GM20000 (cell line): ENCODE measurements at regions not wholly inside any gene's neighbourhood (a gene's known extent, or its start where the extent isn't known, plus 50 kb on each side); places are given as distances from the start of the nearest gene placed in this dataset.

Source experiments
- DNase-seq: peaks from one replicate; pipeline ENCODE4 v3.0.0; 2012; ENCODE audit warnings: low spot score
- TF ChIP-seq, protein P1 (sequence below): IDR thresholded peaks from 2 replicates; pipeline ENCODE4 v1.5.1; 2012; ENCODE audit warnings: mild to moderate bottlenecking, control low read depth; ENCODE audit errors: extremely low read depth, missing control alignments

DNA sequence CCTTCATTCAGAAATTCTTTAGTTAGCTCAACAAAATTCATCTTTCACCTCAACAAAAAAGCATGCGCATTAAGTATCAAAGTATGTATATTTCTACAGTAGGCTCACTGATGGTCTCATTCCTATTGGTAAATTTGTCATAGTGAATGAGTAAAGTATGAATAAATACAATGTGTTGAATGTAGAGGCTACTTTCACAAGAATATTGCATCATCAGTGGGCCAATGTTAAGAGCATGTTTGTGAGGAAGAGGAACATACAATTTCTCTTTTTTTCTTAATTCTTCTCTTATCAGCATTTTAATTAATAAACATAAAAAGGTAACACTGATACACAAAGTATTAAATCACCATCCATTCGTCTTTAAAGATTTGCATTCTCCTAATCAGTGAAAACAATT is 505.1 kb downstream of the CETN3 start:
- DNase-seq = no peak
- TF ChIP-seq, protein P1, sequence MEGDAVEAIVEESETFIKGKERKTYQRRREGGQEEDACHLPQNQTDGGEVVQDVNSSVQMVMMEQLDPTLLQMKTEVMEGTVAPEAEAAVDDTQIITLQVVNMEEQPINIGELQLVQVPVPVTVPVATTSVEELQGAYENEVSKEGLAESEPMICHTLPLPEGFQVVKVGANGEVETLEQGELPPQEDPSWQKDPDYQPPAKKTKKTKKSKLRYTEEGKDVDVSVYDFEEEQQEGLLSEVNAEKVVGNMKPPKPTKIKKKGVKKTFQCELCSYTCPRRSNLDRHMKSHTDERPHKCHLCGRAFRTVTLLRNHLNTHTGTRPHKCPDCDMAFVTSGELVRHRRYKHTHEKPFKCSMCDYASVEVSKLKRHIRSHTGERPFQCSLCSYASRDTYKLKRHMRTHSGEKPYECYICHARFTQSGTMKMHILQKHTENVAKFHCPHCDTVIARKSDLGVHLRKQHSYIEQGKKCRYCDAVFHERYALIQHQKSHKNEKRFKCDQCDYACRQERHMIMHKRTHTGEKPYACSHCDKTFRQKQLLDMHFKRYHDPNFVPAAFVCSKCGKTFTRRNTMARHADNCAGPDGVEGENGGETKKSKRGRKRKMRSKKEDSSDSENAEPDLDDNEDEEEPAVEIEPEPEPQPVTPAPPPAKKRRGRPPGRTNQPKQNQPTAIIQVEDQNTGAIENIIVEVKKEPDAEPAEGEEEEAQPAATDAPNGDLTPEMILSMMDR = no peak

DNA sequence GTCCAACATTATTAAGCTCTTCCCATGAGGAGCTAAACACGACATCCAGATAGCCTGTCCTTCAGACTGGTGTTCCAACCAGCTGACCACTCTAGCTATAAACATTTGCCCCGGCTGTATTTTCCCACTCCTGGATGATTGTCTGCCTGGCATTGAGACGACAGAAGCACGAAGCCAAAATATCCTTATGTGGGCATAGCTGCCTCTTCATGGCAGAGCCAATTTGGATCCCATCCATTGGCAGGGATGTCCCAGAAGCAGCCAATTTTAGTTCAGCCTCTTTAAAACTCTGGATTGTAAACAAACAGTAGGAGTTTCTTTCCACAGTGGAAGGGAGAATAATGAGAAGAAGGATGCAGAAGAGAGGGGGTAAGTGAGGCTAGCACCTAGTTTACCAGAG is 507.6 kb downstream of the CETN3 start:
- DNase-seq = no peak
- TF ChIP-seq, protein P1 = no peak

DNA sequence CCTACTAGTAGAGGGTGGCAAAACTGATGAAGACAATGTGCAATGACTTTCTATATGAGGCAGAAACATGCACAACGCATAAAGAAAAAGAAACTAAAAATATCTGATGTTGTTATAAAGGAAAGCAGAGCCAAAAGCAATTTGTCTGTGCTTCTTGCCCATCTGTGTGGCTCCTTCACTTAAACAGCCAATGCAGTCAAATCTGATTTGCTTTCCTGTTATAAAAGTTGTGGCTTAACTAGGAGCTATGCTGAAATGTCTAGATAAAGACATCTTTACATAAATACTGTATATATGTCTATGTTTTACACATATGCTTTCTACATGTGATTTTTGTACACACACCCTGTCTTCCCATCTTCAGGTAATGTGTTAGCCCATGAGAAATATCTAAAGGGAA is 508.2 kb downstream of the CETN3 start:
- no peak for DNase-seq
- TF ChIP-seq, protein P1 = no peak

DNA sequence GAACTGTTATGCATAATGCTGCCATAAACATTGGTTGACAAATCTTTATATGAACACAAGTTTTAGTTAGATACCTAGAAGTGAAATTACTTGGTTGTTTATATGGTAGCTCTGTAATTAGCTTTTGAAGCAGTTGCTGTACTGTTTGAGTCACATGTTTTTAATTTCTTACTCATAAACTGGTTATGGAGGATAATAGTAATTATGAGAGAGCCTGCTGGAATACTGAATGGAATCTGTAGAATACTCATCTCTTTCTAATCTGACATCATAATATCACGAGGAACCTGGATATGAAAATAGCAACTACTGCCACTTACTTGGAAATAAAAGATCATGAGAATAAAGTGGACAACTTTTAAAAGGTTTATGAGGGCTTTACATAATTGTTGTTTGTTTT is 509.2 kb downstream of the CETN3 start:
- DNase-seq = no peak
- TF ChIP-seq, protein P1 = no peak

DNA sequence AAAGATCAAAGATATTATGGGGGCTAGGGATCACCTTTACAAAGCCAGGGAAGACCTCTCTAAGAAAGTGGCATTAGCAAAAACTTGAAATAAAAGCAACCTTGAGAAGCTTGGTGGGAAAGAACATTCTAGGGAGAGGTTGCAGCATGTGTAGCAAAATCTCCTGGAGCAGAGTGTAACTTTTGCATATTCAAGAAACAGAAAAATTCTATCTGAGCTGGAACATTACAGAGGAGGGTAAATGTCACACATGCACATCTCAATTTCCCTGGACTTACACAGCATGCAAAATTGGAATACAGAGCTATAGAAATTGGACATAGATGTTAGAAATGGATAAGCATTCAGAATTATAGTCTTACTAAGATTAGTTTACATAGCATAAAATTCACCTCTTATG is 510.0 kb downstream of the CETN3 start:
- TF ChIP-seq, protein P1 = no peak
- no peak for DNase-seq

DNA sequence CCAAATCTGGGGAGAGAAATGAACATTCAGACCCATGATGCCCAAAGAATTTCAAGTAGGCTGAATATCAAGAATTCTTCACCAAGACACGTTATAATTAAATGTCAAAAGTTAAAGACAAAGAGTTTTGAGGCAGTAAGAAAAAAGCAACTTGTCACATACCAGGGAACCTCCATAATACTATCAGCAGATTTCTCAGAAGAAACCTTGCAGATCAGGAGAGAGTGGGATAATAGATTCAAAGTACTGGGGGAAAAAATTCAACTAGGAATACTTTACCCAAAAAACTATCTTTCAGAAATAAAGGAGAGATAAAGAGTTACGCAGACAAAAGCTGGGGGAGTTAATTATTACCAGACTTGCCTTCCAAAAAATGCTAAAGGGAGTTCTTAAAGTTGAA is 516.0 kb downstream of the CETN3 start:
- TF ChIP-seq, protein P1 = no peak

DNA sequence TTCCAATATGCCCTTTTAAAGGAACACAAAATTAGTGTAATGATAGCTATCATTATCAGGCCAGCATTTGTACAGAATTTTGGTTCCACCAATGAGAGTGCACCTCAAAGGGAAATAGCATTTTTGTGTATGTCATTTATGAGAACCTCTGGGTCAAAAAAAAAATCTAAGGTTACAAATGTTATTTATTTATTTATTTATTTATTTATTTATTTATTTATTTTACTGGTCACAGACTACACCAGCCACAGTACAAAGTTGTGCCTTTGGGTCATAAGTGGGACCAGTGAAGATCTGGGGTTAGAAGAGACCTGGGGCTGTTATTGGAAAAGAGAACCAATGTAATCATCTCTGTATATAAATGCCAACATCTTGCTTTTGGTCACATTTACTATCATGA is 523.9 kb downstream of the CETN3 start:
- DNase-seq = no peak
- TF ChIP-seq, protein P1 = no peak

More for the DNA sequence above, 516.0 kb downstream of the CETN3 start:
- no peak for DNase-seq
